Right lobe of liver (tissue), 6 donors: ENCODE measurements at regions not wholly inside any gene's neighbourhood (a gene's known extent, or its start where the extent isn't known, plus 50 kb on each side); places are given as distances from the start of the nearest gene placed in this dataset.

Experiments
- ATAC-seq, 4 donors: fragments of 200-7000 bp; cut with Tn5 transposase; one replicate each; pipeline ENCODE4 v1.9.1; 2020; ENCODE audit warnings: mild to moderate bottlenecking in 4 of 4, moderate library complexity in 4 of 4
- DNase-seq, 3 donors: peaks; one replicate each; pipeline ENCODE4 v3.0.0-alpha.2; 2020
- H3K27ac ChIP-seq, 3 donors: fragments of 200-600 bp; one replicate each; pipeline ENCODE4 v1.8.0; 2022
- H3K27me3 ChIP-seq, 2 donors: fragments of 200-600 bp; one replicate each; pipeline ENCODE4 v1.8.0; 2022
- H3K36me3 ChIP-seq, 4 donors: fragments of 200-600 bp; sonication (generic) in 1 of 4; one replicate each; pipeline versions ENCODE4 v1.5.1 to v1.8.0; 2017 to 2022; ENCODE audit warnings: control low read depth in 1 of 4
- H3K4me1 ChIP-seq, 4 donors: fragments of 200-600 bp; sonication (generic) in 1 of 4; one replicate each; pipeline versions ENCODE4 v1.5.1 to v1.8.0; 2017 to 2022; ENCODE audit warnings: control low read depth in 1 of 4
- H3K4me3 ChIP-seq, 3 donors: fragments of 200-600 bp; one replicate each; pipeline ENCODE4 v1.8.0; 2022
- H3K9me3 ChIP-seq, 4 donors: fragments of 200-600 bp; sonication (generic) in 1 of 4; one replicate each; pipeline versions ENCODE4 v1.5.1 to v1.8.0; 2017 to 2022; ENCODE audit warnings: control low read depth in 1 of 4
- CTCF ChIP-seq, 4 donors: fragments of 200-600 bp in 3 of 4; fragments of 450-650 bp in 1 of 4; IDR thresholded peaks; one replicate each; pipeline versions ENCODE4 v1.5.1 to v1.8.0; 2016 to 2022; ENCODE audit warnings: antibody characterized with exemption in 4 of 4, mild to moderate bottlenecking in 2 of 4
- POLR2A ChIP-seq: fragments of 450-650 bp; IDR thresholded peaks from one replicate; pipeline ENCODE4 v1.6.1; 2017; ENCODE audit warnings: antibody characterized with exemption, mild to moderate bottlenecking
- WGBS: methylation state at CpG from one replicate; pipeline ENCODE4 v1.1.6; 2018; ENCODE audit warnings: low coverage, low lambda C conversion rate; ENCODE audit not compliant: insufficient coverage; ENCODE audit errors: missing lambda C conversion rate; 5-methylcytosine and 5-hydroxymethylcytosine counted together
- intact Hi-C, 2 donors: fragments of 100-400 bp; cut with DNase I; formaldehyde crosslinking; loops; one replicate each; pipeline versions ENCODE4 v1.11.2 to v1.14.1; 2022
- small RNA-seq, 2 experiments: library from RNA; depleted of rRNA; stranded (forward); fragments of <200 nt; gene quantifications; one replicate each; pipeline ENCODE3, GENCODE V24; 2016
- donor health status: DM: no; HTN: yes; CAD: no.
- donor health status: DM: no; HTN: no; CAD: no.
- donor health status: DM: no; HTN: no; CAD: no.
- donor health status: DM: no; HTN: yes; CAD: no.
- donor health status: DM: no; HTN: yes; CAD: no.

GRCh38 chr7:155863721-155864151 is 51.5 kb upstream of the SHH start:
- TF ChIP-seq CTCF (IDR thresholded peaks at IDR 0.05) (no peak), POLR2A (no peak)
- peak in 2 of 3 donors; percentile 44 to 47 for DNase-seq
- no peaks in the 10 kb centered on the region for H3K27me3 ChIP-seq
- ATAC-seq: peak; percentile 28 to 59 (median 46)
- WGBS: 64% methylated on average over 7 of the region's 11 CpGs
- peaks cover 0 to 35% (median 16%) of the 10 kb centered on the region in 4 donors for H3K4me1 ChIP-seq
- H3K36me3 ChIP-seq: no peaks in the 10 kb centered on the region
- intact Hi-C loops: no loop called here
- H3K27ac ChIP-seq: no peak overlapping the region
- H3K9me3 ChIP-seq: no peaks in the 10 kb centered on the region
- H3K4me3 ChIP-seq: no peak overlapping the region

- ATAC-seq: peak in 1 of 4 donors; percentile 1
- TF ChIP-seq CTCF (IDR thresholded peaks at IDR 0.05) (peak in 1 of 4 donors; percentile 13), POLR2A (no peak)
- Histone ChIP-seq H3K27me3 (no peaks in the 10 kb centered on the region), H3K27ac (no peak overlapping the region), H3K9me3 (no peaks in the 10 kb centered on the region), H3K36me3 (no peaks in the 10 kb centered on the region), H3K4me1 (peaks cover 0 to 35% (median 16%) of the 10 kb centered on the region in 4 donors), H3K4me3 (no peak overlapping the region)
- DNase-seq: peak in 1 of 3 donors; percentile 38
- intact Hi-C loops: no loop called here
- 43% methylated on average over 5 of the region's 12 CpGs for WGBS
Measured at GRCh38 chr7:155862123-155862892, 50.0 kb upstream of the SHH start.

Small RNA genes in the stretch of these regions (small RNA-seq; reads per million reads assigned to genes)
- gene AC093813.1 (0 reads per million in 2 experiments), gene RF00019 (0 reads per million in 2 experiments)
